GM19397 (cell line): ENCODE measurements at regions not wholly inside any gene's neighbourhood (a gene's known extent, or its start where the extent isn't known, plus 50 kb on each side); places are given as distances from the start of the nearest gene placed in this dataset.

Source experiments
- ATAC-seq: cut with Tn5 transposase; IDR thresholded peaks from one replicate; pipeline ENCODE4 v1.9.1; 2021; ENCODE audit warnings: mild to moderate bottlenecking, moderate library complexity; ENCODE audit not compliant: unreplicated experiment

GRCh38 chr16:74183601-74184360, 112.8 kb upstream of the PSMD7 start:
- ATAC-seq, result no peak

- ATAC-seq, result no peak
These were observed 126.8 kb upstream of the PSMD7 start for GRCh38 chr16:74169687-74170376.

GRCh38 chr16:74169066-74169465, 127.5 kb upstream of the PSMD7 start:
- no peak for ATAC-seq

- ATAC-seq, result no peak
These were observed 128.2 kb upstream of the PSMD7 start for GRCh38 chr16:74168445-74168844.

GRCh38 chr16:74166456-74166855, 130.2 kb upstream of the PSMD7 start:
- ATAC-seq, result no peak

- ATAC-seq, result no peak
These were observed 131.0 kb upstream of the PSMD7 start for GRCh38 chr16:74165566-74166080.

- no peak for ATAC-seq
These were observed 135.9 kb upstream of the PSMD7 start for GRCh38 chr16:74160759-74161158.

GRCh38 chr16:74153773-74154172, 142.8 kb upstream of the PSMD7 start:
- no peak for ATAC-seq

GRCh38 chr16:74146643-74147042, 150.0 kb upstream of the PSMD7 start:
- ATAC-seq, result no peak

- ATAC-seq, result no peak
These were observed 153.4 kb upstream of the PSMD7 start for GRCh38 chr16:74143171-74143570.

- no peak for ATAC-seq
These were observed 155.6 kb upstream of the PSMD7 start for GRCh38 chr16:74141015-74141414.

- no peak for ATAC-seq
These were observed 156.1 kb upstream of the PSMD7 start for GRCh38 chr16:74140557-74140956.

- ATAC-seq, result no peak
These were observed 172.8 kb upstream of the PSMD7 start for GRCh38 chr16:74123826-74124225.

GRCh38 chr16:74123195-74123594, 173.4 kb upstream of the PSMD7 start:
- ATAC-seq, result no peak

GRCh38 chr16:74117798-74118197, 178.8 kb upstream of the PSMD7 start:
- no peak for ATAC-seq

GRCh38 chr16:74113545-74113944, 183.1 kb upstream of the PSMD7 start:
- no peak for ATAC-seq

GRCh38 chr16:74111456-74111982, 185.1 kb upstream of the PSMD7 start:
- ATAC-seq, result no peak

GRCh38 chr16:74107795-74108610, 188.6 kb upstream of the PSMD7 start:
- ATAC-seq, result peak; percentile 73

- no peak for ATAC-seq
These were observed 192.6 kb upstream of the PSMD7 start for GRCh38 chr16:74104022-74104421.

- ATAC-seq, result no peak
These were observed 195.1 kb upstream of the PSMD7 start for GRCh38 chr16:74101379-74102137.
